Fibroblast of skin of right biceps (primary cell): ENCODE measurements at regions not wholly inside any gene's neighbourhood (a gene's known extent, or its start where the extent isn't known, plus 50 kb on each side); places are given as distances from the start of the nearest gene placed in this dataset.

Experiments
- DNase-seq: peaks from one replicate; pipeline ENCODE4 v3.0.0-alpha.2; 2013

DNA sequence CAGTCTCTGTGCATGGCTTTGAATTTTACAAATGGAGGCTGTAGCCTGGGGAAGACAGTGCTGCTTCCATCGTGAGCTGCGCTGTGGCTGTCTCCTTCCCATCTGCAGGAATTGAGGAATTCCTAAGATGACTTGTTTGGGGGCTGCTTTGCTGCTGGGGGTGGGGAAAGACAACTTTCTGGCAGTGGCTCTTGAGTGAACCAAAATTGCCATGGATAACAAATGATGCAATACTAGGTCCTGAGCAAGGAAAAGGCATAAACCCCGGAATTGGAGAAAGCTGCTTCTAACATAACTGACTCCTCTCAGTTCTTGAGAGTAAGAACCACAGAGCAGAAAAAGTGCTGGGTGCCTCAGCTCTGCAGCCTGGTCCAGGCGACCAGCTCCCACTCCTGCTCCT is 245.0 kb upstream of the RPL38 start:
- no peak for DNase-seq

DNA sequence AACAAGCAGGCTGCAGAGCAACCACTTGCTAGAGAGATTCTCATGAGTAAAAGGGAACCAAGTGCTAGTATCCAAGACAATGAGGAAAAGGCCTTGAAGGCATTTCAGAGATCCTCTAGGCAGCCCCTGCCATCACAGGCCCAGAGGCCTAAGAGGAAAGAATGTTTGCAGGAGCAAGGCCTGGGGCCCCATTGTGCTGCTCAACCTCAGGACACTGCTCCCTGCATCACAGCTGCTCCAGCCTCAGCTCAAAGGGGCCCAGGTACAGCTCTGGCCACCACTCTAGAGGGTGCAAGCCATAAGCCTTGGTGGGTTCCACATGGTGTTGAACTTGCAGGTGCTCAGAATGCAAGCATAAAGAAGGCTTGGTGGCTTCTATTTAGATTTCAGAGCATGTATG is 243.0 kb upstream of the RPL38 start:
- DNase-seq = no peak

DNA sequence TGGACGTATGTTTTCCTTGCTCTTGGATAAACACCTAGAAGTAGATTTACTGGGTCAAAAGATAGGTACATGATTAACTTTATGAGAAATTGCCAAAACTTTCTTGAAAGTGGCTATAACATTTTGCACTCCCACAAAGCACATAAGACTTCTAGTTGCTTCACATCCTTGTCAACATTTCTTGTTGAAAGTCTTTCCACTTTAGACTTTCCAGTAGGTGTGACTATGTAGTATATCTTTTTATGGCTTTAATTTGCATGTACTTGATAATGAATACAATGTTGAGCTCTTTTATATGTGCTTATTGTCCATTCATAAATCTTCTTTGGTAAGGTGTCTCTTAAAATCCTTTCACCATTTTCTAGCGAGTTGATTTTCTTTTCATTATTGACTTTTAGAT is 241.2 kb upstream of the RPL38 start:
- DNase-seq = no peak

DNA sequence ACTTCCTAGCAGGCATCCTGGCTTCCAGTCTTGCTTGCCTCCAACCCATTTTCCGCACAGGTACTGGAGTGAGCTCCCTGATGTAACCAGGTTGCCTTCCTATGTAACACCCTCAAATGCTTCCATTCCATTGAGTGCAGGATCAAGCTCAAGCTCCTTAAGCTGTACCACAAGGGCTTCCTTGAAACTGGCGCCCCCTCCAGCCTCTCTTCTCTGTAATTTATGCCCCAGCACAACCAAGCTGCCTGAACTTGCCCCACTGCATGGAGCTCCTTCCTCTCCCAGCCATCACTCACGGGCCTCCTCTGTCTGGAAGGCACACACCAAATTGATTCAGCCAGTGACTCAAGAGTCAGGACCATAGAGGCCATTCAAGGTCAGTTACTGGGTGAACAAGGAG is 234.8 kb upstream of the RPL38 start:
- DNase-seq = no peak

DNA sequence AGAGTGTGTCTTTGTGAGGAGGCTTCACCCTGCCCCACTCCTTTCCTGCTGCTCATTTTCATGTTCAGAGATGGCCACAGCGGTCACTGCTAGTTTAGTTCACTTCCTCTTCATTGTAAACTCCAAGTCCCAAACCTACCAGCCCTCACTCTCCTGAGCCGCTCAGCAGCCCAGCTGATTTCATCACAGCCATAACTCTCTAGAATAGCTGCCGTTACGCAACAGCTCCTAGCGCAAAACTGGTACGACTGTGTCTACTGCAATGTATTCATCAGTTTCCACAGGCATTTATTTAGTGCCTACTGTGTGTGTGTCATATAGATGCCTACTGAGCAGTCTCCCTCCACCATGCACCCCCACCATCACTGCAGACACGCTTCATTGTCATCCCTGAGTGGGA is 233.5 kb upstream of the RPL38 start:
- DNase-seq = peak; percentile 4

DNA sequence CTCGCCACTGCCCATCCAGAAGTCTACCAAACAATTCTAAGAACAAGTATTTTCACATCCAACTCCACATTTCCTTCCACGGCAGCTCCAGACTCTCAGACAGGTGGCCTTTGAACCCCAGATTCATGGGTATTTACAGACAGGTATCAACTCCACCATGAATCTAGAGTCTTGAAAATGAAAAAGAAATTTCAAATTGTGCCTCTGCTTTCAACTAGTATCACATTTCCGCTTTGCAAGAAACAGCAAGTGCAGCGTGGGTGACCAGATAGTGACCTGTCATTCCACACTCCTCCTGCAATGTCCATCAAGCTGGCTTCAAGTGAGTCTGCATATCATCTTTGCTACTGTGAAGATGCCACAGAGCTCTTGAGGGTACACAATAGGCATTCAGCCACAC is 232.4 kb upstream of the RPL38 start:
- DNase-seq = no peak

DNA sequence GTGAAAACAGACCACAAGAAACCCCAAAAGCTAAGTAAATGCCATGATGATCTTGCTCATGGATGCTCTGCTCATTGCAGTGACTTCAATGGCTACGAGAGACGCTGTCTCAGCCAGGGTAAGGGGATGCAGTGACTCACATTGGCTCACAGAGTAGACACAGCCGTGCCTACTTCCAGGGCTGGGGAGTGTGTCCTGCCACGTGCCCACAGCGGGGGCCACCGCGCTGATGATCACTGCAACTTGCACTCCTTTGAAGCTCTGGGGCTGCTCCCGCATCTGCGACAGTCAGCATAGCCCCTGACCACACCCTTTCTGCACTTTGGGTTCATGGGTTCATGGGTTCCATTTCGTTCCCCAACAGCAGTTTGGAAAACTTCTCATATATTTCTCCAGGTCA is 231.4 kb upstream of the RPL38 start:
- DNase-seq = no peak

DNA sequence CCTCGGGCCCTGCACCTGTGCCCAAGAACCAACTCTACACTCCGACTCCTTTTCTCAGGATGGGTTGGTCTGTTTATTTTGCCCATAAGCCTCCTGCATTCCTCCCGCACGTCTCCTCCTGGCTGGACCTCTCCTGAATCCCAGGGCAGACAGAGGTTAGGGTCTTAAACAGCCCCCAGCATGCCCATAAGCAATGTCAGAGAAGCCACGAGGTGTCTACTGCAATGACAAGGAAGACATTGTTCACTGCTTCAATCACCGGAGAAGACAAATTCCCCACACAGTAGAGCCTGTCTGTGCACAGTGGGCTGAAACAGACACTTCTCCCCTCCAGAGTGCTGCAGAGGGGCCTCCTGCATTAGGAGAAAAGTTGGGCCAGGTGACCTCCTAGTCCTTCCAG is 230.6 kb upstream of the RPL38 start:
- DNase-seq = no peak

DNA sequence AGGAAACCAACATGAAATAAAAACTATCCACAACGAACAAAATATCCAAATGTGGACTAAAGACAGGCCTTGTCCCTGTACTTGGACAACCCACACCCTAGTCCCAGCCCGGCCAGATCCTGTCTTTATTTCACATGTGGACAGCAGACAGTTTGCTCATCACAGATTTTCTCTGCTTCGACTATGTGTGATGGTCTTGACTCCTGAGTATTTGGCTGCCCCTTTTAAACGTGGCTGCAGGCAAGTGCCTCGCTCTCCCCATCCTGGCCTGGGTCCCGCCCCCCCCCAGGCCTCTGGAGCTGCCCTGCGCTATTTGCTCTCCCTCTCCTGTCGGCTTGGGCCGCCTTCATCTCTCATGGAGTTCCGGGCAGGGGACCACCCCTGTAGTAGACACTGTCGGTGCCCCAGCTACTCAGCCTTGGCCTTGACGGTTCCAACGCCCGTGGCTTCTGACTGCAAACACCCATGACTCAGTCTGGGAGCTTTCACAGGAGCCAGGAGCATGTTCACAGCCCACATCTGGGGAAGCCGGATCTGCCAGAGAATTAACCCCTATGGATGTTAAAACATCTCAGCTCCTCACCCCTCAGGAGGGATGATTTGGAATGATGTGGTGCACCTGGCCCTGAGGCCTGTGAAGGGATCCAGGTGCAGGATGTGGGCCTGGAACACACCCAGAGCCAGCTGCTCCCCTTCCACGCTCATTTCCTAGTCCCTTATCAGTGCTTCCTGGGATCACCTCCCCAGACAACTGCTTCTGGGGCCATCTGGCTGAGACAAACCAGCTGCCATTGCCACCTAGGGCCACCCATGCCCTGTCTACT is 229.7 kb upstream of the RPL38 start:
- DNase-seq = peak; percentile 19

DNA sequence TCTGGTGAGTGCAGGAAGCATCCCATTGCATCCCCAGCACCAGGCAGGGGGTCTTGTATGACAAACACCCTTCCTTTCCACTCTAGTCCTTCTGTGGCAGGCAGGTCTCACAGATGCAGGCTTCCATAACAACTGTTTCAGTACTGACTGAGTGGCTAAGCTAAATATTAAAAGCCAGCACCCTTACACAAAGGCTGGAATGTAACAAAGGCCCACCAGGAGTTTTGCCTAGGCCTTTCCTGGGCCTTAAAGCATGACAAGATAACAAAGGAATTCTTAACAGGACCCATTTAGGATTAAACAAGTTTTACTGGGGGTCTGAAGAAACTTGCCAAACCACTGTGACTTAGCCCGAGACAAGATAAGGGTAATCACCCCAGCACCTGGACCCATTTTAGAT is 228.9 kb upstream of the RPL38 start:
- DNase-seq = no peak

DNA sequence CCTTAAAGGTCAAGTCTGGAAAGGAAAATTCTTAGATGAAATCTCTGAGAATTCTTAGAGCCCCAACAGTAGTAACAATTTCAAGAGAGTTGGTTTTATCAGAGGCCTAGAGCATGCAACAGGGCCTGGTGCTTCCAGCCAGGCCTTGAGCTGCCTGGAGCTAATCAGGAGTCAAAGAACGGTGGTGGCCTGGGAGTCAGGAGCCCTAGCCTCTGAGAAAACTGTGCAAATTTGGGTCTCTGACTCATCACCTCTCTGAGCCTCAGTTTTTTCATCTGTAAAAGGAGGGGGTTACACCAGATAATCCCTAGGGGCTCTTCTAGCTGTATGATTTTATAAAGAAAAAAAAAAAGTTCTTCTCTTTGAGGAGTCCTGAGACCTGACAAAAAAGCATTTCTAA is 227.3 kb upstream of the RPL38 start:
- peak; percentile 11 for DNase-seq

DNA sequence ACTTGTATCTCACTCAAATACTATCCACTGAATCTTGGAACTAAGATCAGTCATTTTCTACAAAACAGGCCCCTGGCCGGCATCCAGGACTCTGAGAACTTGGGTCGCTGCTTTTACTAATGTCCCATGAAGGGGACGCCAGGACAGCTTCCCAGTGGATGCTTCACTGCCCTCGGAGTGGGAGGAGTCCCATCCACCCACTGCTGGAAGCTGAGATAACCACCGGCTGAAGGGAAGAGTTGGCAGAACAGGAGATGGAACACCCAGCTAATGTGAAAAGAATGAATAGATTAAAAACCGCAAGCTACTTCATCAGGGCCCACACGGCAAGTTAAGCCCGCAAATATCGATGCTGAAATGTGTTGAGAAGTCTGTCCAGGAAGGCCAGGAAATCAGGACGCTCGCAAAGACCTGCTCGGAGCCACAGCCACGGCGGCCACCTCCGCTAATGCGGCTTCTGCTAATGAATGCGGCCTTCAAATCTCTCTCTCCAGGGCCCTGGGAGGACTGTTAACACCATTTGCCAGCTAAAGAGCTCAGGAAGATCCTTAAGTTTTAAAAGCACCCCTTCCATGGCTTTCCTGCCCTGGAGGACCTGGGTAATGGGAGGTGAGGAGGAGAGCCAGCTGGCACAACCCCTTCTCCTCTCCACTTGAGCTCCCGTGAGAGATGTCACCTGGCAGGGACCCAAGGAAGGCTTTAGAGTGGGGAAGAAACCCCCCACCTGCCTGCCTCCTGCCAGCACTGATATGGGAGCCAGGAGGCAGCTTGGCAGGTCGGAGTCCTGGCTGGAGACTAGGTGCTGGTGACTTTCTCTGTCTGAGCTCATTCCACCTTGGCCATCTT is 226.6 kb upstream of the RPL38 start:
- peak; percentile 48 for DNase-seq

DNA sequence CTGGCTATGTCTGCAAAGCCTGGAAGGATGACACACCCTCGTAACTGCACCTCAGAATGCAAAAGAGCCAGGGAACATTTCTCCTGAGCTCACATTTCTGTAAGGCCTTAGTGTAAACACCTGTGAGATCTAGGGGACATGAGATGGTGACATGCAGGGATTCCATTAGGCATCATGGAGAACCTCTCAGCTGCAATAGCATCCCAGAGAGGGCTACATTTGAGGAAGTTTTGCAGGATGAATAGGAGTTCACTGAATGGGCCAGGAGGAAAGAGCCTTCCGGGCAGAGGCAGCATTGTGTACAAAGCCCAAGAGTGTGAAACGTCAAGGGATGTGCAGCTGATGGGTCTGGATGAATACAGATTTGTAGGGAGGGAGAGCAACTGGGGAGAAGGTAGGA is 223.0 kb upstream of the RPL38 start:
- no peak for DNase-seq

DNA sequence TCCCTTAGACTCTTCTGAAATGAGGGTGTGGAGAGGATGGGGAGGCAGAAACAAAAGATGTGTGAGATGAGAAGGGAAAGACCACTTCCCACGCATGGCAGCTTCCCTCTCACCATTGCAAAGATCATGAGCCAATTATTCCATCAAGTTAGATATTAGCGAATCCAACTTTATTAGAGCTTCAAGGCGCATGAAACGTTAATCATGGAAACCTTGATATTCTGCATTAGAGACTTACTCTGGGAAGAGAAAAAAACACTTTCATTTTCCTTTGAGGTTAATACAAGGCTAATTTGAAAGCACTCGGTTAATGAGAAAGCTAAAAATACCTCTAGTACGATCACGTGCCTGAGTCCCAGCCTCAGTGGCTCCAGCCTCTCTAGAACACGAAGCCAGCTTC is 220.6 kb upstream of the RPL38 start:
- no peak for DNase-seq

DNA sequence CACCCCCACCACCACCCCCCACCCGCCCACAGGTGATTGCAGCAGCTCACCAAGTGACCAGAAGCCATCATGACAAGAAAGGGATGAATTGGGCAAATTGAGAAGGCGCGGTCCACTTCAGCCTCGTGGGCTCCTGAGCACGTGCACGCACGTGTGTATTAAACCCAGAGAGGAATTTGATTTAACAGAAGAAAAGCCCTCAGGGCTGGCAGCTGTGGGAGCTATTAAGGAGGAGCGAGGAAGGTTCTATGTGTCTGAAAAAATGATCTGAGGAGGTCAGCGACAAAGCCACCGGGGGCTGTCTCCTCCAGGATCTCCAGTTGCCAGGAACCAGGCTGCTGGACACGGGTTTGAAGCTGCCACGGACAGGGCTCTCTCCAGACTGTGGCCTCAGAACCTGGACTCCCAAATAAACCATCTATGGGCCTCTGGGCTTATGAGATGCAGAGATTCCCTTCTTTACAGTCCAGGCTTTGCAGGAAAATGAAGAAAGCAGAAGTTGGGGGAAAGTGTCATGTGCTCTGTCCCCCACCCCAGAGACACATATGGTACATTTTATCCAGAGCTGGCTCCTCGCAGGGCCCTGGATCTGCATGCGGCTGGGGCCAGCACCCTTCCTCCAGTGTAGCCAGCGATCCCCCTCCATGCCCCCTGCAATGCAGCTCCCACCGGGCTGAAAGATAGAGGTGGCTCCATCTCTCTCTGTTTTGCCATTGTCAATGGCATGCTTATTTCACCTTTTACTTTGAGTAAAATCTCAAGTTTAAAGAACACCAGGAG is 219.7 kb upstream of the RPL38 start:
- no peak for DNase-seq

DNA sequence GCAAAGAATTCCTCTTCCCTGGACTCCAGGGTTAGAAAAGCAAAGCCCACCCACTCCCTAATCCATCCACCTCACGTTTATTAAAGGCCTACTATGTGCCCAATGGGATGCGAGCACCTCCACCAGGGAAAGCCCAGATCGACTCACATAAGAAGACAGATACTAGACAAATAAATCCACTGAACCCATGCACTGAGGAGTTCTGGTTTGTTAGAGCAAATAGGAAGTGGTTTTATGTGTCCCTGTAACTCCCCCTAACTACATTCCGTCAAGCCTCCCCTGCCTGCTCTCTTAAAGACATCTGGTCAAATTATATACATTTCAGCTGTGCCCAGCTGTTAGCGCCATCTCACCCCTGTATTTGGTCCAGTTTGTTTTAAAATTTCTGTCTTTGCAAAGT is 218.5 kb upstream of the RPL38 start:
- no peak for DNase-seq

DNA sequence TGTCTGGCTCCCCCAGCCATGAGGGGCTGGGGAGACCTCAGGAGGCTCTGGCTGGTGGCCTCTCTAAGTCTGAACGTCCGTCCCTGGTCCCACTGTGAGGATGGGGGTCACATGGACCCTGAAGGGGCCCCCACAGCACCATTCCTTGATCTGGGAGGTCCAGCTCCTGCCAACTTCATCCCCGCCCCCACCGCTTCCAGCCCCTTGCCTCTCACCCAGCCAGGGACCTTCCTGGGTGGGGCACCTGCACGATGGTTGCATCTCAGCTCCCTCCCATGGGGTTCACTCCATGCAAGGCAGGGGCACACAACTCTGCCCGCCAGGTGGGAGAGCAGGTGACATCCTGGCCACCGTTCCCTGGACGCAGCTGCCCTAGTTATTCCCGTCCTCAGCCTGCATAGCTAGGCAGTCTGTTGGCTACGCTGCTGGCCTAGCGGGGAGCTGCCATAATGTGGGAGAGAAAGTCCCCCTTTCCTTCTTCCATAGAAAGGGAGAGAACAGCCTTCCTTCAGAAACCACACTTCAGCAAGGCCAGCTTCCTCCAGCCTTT is 217.9 kb upstream of the RPL38 start:
- DNase-seq = no peak

DNA sequence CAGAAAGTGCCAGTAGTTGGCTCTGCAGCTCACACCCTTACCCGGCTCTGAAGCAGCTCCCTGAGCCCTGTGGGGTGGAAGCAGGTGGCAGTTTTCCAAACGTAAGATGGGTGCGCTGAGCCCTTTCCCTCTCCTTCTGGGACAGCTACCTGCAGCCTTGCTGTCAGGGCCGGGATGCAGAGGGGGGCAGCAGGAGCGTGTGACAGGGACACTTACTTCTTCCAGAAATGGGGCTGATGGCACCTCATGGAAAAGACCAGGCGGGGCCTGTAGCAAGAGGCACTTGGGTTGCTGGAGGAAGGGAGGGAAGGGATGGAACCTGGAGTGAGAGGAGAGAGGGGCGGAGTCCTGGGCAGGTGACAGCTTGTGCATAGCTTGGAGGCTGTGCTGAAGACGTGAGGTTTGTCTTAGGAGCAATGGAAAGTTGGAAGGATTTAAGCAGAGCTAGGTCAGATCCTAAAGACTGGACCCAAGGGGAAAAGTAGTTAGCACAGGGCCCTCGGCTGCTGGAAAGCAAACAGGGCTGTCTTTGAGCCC is 216.8 kb upstream of the RPL38 start:
- no peak for DNase-seq

DNA sequence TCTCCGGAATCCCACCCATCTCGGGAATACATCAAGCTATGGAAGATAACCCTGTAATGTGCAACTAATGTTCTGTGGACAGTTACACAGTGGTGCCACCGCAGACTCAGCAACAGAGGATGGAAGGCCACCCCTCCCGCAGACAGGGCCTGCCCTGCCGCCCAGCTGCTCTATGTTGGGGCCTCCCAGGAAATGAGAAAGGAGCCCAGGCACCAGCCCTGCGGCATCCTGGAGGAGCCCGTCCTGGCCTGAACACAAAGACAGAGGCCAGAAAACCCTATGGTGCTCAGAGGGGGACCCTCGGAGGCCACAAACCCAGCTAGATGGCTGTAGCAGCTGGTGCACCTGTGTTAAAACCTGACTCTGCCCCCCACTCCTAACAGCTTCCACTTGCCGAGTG is 216.1 kb upstream of the RPL38 start:
- DNase-seq = no peak

DNA sequence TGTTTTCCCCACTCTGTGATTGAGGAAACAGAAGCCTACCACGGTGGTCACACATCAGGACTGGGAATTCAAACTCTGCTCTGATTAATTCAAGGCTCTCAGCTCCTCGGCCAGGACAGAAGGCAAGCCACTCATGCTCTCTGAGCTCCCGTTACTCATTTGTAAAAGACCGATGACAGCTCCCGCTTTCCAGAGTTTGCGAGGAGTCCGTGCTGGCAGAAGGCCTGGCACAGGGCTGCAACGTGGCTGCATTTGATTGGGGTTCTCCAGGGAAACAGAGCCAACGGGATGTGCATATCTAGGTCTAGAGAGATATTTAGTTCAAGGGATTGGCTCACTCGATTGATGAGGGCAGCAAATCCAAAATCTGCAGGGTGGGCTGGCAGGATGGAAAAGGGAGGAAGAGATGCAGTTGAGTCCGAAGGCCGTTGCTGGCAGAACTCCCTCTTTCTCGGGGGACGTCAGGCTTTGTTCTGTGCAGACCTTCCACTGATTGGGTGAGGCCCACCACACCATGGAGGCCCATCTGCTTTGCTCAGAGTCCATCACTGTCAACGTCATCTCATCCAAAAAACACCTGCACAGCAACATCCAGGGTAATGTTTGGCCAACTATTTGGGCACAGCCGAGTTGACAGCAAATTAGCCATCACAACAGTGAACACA is 215.5 kb upstream of the RPL38 start:
- DNase-seq = no peak

DNA sequence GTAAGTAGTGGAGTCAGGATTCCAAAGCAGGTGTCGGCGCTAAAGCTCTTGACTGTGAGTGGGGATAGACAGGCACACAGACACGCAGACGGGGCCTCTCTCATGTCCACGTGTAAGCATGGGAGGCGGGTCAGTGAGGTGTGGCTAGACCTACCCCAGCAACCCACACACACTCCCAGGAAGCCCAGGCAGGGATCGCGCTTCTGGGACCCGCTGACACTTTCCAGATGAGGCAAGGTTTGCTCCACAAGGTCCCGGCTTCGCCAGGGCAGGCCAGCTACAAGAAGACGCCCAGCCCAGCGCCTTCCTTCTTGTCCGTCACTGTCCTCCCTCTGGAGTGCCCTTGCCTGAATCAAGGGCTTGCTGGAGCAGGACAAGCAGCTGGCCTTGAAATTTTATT is 213.8 kb upstream of the RPL38 start:
- DNase-seq = no peak

DNA sequence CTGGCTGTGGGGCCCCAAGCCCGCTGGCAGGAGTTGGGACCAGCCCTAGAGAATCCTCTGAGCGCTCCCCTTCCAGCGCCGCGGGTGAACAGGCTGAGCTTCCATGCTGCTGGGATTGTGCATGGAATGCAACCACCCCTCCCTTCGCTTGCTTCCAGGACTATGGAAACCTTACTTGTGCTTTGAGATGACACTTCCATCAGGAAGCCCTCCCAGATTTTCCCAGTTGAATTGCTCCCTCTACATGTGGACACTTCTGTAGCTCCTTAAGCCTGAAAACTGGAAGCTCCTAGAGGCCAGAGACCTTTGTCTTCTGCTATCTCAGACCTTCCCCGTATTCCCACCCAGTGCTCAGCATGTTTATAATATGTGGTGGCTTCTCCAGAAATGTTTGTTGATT is 213.2 kb upstream of the RPL38 start:
- DNase-seq = no peak

DNA sequence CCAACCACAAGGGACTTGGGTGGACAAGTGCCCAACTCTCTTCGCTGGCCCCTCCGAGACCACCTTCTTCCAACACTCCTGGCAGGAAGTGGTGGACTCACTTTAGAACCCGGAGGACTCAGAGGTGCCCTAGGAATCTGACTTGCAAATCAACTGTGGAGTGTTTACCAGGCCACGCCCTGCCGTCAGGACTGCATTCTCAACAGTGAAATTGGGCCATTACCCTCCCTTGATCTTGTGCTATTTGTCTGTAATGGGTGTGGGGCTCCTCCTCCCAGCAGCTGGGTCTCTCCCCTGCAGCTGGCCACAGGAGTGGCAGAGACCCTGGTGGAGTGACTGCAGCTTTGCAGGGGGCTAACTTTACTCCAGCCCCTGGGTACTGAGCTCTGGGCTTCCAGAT is 212.2 kb upstream of the RPL38 start:
- DNase-seq = no peak
